GM12873 (cell line): ENCODE measurements at regions not wholly inside any gene's neighbourhood (a gene's known extent, or its start where the extent isn't known, plus 50 kb on each side); places are given as distances from the start of the nearest gene placed in this dataset.

Source experiments
- TF ChIP-seq, protein P1 (sequence below): IDR thresholded peaks from 2 replicates; pipeline ENCODE4 v1.5.1; 2012; ENCODE audit warnings: low read depth, mild to moderate bottlenecking, moderate library complexity, low read length, control low read depth; ENCODE audit not compliant: insufficient read depth; ENCODE audit errors: missing control alignments

DNA sequence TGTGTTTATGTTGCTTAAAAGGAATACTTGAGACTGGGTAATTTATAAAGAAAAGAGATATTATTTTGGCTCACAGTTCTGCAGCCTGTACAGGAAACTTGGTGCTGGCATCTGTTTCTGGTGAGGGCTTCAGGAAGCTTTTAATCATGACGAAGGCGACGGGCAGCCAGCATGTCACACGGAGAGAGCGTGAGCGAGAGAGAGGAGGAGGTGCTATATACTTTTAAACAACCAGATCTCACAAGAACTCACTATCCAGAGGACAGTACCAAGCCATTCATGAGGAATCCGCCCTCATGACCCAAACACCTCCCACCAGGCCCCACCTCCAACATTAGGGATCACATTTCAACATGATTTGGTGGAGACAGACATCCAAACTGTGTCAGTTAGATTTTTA lies 163.4 kb upstream of the TSC22D1 start:
- TF ChIP-seq, protein P1, sequence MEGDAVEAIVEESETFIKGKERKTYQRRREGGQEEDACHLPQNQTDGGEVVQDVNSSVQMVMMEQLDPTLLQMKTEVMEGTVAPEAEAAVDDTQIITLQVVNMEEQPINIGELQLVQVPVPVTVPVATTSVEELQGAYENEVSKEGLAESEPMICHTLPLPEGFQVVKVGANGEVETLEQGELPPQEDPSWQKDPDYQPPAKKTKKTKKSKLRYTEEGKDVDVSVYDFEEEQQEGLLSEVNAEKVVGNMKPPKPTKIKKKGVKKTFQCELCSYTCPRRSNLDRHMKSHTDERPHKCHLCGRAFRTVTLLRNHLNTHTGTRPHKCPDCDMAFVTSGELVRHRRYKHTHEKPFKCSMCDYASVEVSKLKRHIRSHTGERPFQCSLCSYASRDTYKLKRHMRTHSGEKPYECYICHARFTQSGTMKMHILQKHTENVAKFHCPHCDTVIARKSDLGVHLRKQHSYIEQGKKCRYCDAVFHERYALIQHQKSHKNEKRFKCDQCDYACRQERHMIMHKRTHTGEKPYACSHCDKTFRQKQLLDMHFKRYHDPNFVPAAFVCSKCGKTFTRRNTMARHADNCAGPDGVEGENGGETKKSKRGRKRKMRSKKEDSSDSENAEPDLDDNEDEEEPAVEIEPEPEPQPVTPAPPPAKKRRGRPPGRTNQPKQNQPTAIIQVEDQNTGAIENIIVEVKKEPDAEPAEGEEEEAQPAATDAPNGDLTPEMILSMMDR = no peak

DNA sequence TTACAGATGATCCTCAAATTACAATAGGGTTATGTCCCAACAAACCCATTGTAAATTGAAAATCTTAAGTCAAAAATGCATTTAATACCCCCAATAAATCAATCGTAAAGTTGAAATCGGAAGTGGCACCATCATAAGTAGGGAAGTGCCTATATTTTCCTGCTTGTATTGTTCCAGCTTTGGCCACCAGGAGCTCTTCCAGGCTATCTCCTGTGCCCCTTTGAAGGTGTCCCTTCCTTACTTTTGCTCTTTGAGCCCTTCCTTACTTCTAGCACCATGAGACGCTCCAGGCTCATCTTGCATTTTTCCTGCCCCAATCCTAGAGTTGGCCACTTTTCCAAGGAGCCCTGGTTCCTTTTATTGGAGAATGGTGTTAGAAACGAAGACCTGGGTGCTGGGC lies 163.0 kb upstream of the TSC22D1 start:
- TF ChIP-seq, protein P1 = peak; percentile 14

DNA sequence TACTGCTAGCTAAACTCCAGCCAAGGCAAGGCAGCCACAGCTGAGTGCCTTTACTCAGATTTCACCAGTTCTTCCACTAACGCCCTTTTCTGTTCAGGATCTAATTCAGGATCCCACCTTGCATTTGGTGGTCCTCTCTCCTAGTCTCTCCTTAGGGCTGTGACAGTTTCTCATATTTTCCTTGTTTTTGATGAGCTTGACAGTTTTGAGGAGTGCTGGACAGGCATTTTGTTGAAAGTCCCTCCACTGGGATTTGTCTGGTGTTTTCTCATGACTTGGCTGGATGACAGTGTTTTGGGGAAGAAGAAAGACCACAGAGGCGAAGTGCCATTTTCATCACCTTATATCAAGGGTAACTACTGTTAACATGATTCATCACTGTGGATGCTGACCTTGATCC lies 162.3 kb upstream of the TSC22D1 start:
- TF ChIP-seq, protein P1 = no peak

DNA sequence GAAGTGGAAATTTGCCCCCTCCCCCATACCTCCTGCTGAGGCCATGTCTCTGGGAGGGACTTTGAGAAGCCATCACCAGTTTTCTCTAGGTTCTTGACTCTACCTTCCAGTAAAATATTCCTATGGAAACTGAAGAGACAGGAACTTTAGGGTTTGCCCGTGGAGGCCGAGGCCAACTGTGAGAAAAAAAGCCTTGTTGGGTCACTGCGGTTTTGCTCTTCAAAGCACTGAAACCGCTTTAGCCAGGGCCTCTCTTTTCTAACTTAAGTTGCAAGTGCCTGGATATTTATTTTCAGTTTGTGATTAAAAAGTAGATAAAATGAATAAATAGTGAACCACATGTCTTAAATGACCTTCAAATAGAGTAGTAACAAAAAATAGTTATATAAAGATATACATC lies 159.7 kb upstream of the TSC22D1 start:
- TF ChIP-seq, protein P1 = no peak

DNA sequence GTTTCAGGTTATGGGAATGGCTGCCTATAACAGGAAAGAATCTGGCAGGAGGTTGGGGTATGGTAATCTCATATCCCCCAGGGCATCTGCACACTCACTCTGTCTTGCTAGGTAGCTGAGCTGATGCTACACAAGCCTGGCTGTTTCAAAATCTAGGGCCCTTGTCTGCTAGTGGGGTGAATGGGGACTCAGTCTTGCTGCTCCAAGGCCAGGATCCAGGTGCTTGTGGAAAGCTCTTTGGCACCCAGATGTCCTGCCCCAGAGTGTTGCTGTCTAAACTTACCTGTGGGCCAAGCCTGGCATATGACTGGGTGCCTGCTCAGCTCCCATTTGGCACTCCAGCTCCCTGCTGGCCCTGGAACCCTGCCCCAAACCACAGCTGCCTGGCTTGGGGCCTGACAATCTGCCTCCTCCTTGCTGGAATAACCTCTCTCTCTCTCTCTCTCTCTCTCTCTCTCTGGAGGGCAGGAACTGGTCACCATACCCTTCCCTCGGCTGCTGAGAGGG lies 158.1 kb upstream of the TSC22D1 start:
- TF ChIP-seq, protein P1 = no peak

DNA sequence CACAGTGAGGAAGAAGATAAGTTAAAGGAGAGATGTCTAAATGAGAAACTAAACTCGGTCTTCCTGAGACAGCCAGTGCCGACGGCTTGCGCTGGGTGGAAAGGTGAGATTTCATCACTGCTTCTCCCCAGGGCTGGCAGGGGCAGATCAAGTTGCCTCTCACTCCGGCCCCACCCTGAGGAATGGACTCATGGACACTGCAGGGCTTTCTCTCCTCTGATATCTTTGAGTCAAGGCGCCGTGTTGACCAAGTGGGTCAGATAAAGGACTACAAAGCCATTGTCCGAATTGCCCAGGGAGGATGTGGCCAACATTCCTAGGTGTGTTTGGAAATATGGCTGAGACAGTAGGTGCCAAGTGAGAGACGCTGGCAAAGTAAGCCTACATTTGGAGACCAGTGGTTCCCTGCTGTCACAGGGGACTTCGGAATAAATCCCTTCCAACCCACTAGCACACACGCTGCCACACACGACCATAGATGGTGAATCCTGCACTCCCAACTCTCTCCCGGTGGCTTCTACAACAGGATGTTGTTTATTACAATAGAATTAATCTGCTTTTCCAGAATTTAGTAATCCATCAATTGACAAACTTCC lies 156.5 kb upstream of the TSC22D1 start:
- TF ChIP-seq, protein P1 = no peak

DNA sequence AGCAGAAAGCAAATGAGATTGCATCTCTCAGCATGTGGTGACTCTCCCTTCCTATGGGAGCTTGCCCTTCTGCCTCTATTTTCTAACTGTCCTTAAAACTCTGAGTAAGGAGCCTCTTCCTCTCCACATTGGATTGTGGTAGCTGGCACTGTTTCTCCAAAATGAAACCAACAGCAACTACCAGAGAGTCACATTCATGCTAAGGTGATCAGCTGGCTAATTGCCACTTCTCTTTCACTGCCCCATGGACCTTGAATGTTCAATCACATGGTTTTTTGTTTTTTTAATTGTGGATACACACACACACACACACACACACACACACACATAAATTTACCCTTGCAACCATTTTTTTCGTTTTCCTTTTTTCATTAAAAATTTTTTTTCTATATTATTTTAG lies 154.7 kb upstream of the TSC22D1 start:
- TF ChIP-seq, protein P1 = no peak
